ENCODE measurements at regions not wholly inside any gene's neighbourhood (a gene's known extent, or its start where the extent isn't known, plus 50 kb on each side); places are given as distances from the start of the nearest gene placed in this dataset.
"Not testable (repeated sequence)": the region's sequence is repeated elsewhere in the genome, so short reads cannot be mapped to it uniquely, and the experiment has no call there.

- no peak for DNase-seq (ENCODE audit: low spot score)
These were observed 685.9 kb upstream of the USP15 start for GRCh38 chr12:61574339-61574738.

- DNase-seq (ENCODE audit: low spot score), result no peak
These were observed 675.3 kb upstream of the USP15 start for GRCh38 chr12:61584943-61585342.

GRCh38 chr12:61590864-61591263 is 669.3 kb upstream of the USP15 start:
- not testable (repeated sequence) for DNase-seq (ENCODE audit: low spot score)

- DNase-seq (ENCODE audit: low spot score), result no peak
These were observed 650.1 kb upstream of the USP15 start for GRCh38 chr12:61610143-61610542.

GRCh38 chr12:61629702-61630101 is 630.5 kb upstream of the USP15 start:
- no peak for DNase-seq (ENCODE audit: low spot score)

- DNase-seq (ENCODE audit: low spot score), result no peak
These were observed 613.6 kb upstream of the USP15 start for GRCh38 chr12:61646639-61647038.

- DNase-seq (ENCODE audit: low spot score), result no peak
These were observed 612.6 kb upstream of the USP15 start for GRCh38 chr12:61647566-61647965.

GRCh38 chr12:61652265-61652664 is 607.9 kb upstream of the USP15 start:
- DNase-seq (ENCODE audit: low spot score), result no peak

- no peak for DNase-seq (ENCODE audit: low spot score)
These were observed 605.5 kb upstream of the USP15 start for GRCh38 chr12:61654698-61655097.

GRCh38 chr12:61655241-61655640 is 605.0 kb upstream of the USP15 start:
- DNase-seq (ENCODE audit: low spot score), result no peak

GRCh38 chr12:61667676-61668075 is 592.5 kb upstream of the USP15 start:
- no peak for DNase-seq (ENCODE audit: low spot score)

- no peak for DNase-seq (ENCODE audit: low spot score)
These were observed 583.7 kb upstream of the USP15 start for GRCh38 chr12:61676520-61676919.

GRCh38 chr12:61687407-61687806 is 572.8 kb upstream of the USP15 start:
- DNase-seq (ENCODE audit: low spot score), result no peak

GRCh38 chr12:61694214-61694613 is 566.0 kb upstream of the USP15 start:
- no peak for DNase-seq (ENCODE audit: low spot score)

- no peak for DNase-seq (ENCODE audit: low spot score)
These were observed 558.7 kb upstream of the USP15 start for GRCh38 chr12:61701471-61701870.

GRCh38 chr12:61706783-61707182 is 553.4 kb upstream of the USP15 start:
- no peak for DNase-seq (ENCODE audit: low spot score)

GRCh38 chr12:61713121-61713520 is 547.1 kb upstream of the USP15 start:
- DNase-seq (ENCODE audit: low spot score), result no peak

GRCh38 chr12:61717986-61718385 is 542.2 kb upstream of the USP15 start:
- DNase-seq (ENCODE audit: low spot score), result no peak

GRCh38 chr12:61739925-61740324 is 520.3 kb upstream of the USP15 start:
- DNase-seq (ENCODE audit: low spot score), result no peak

GRCh38 chr12:61750604-61751003 is 509.6 kb upstream of the USP15 start:
- DNase-seq (ENCODE audit: low spot score), result no peak

- no peak for DNase-seq (ENCODE audit: low spot score)
These were observed 506.0 kb upstream of the USP15 start for GRCh38 chr12:61754214-61754613.

- no peak for DNase-seq (ENCODE audit: low spot score)
These were observed 502.2 kb upstream of the USP15 start for GRCh38 chr12:61757831-61758505.

GRCh38 chr12:61758661-61759060 is 501.5 kb upstream of the USP15 start:
- no peak for DNase-seq (ENCODE audit: low spot score)

- DNase-seq (ENCODE audit: low spot score), result no peak
These were observed 494.3 kb upstream of the USP15 start for GRCh38 chr12:61765926-61766325.

GRCh38 chr12:61780435-61780834 is 479.8 kb upstream of the USP15 start:
- DNase-seq (ENCODE audit: low spot score), result no peak

Measured in globus pallidus (tissue), 1 donor.